ENCODE measurements at regions not wholly inside any gene's neighbourhood (a gene's known extent, or its start where the extent isn't known, plus 50 kb on each side); places are given as distances from the start of the nearest gene placed in this dataset.

GRCh38 chrX:38973322-38973721 is 172.1 kb downstream of the MID1IP1 start:
- TF ChIP-seq CTCF (IDR thresholded peaks at IDR 0.05) (no peak), EP300 (IDR thresholded peaks at IDR 0.05) (no peak)
